ENCODE measurements at regions not wholly inside any gene's neighbourhood (a gene's known extent, or its start where the extent isn't known, plus 50 kb on each side); places are given as distances from the start of the nearest gene placed in this dataset.

DNA sequence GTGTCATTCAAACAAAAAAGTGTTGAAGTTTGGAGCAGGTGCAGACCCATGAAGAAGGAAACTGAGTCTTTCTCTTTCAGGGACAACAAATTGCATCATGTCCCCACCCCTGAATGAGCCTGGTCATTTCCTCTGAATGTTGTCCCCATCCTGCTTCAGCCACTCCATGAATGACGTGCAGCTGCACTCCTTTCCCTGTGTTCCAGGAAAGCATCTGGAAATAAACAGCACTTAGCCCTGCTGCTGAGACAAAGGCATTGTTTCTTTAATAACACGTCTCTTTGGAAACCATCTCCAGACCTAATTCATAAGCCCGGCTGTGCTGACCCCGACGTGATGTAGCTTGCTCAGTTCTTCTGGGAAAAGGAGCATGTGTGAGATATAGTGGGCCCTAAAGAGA, 682.3 kb downstream of the BRINP1 start:
- no peak overlapping the region for H3K27ac ChIP-seq (ENCODE audit: low read length)
- ChIA-PET POLR2A (no interaction called here), CTCF (no interaction called here)
- TF ChIP-seq, protein P1, sequence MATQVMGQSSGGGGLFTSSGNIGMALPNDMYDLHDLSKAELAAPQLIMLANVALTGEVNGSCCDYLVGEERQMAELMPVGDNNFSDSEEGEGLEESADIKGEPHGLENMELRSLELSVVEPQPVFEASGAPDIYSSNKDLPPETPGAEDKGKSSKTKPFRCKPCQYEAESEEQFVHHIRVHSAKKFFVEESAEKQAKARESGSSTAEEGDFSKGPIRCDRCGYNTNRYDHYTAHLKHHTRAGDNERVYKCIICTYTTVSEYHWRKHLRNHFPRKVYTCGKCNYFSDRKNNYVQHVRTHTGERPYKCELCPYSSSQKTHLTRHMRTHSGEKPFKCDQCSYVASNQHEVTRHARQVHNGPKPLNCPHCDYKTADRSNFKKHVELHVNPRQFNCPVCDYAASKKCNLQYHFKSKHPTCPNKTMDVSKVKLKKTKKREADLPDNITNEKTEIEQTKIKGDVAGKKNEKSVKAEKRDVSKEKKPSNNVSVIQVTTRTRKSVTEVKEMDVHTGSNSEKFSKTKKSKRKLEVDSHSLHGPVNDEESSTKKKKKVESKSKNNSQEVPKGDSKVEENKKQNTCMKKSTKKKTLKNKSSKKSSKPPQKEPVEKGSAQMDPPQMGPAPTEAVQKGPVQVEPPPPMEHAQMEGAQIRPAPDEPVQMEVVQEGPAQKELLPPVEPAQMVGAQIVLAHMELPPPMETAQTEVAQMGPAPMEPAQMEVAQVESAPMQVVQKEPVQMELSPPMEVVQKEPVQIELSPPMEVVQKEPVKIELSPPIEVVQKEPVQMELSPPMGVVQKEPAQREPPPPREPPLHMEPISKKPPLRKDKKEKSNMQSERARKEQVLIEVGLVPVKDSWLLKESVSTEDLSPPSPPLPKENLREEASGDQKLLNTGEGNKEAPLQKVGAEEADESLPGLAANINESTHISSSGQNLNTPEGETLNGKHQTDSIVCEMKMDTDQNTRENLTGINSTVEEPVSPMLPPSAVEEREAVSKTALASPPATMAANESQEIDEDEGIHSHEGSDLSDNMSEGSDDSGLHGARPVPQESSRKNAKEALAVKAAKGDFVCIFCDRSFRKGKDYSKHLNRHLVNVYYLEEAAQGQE (IDR thresholded peaks at IDR 0.05; ENCODE audit: insufficient read depth in 1 of 2, low read depth in 2 of 2, low read length in 1 of 2): no peak
- TF ChIP-seq POLR2AphosphoS5 (IDR thresholded peaks at IDR 0.05; ENCODE audit: low read depth, low read length) (no peak), SIN3A (IDR thresholded peaks at IDR 0.05; ENCODE audit: borderline replicate concordance, insufficient read depth, low read depth, low read length) (no peak), TCF7L2 (IDR thresholded peaks at IDR 0.05; ENCODE audit: low read depth, low read length) (no peak)
- TF ChIP-seq, protein P2, sequence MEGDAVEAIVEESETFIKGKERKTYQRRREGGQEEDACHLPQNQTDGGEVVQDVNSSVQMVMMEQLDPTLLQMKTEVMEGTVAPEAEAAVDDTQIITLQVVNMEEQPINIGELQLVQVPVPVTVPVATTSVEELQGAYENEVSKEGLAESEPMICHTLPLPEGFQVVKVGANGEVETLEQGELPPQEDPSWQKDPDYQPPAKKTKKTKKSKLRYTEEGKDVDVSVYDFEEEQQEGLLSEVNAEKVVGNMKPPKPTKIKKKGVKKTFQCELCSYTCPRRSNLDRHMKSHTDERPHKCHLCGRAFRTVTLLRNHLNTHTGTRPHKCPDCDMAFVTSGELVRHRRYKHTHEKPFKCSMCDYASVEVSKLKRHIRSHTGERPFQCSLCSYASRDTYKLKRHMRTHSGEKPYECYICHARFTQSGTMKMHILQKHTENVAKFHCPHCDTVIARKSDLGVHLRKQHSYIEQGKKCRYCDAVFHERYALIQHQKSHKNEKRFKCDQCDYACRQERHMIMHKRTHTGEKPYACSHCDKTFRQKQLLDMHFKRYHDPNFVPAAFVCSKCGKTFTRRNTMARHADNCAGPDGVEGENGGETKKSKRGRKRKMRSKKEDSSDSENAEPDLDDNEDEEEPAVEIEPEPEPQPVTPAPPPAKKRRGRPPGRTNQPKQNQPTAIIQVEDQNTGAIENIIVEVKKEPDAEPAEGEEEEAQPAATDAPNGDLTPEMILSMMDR (IDR thresholded peaks at IDR 0.05): no peak
- no peak for ATAC-seq
- DNase-seq (ENCODE audit: low read depth, low spot score): no peak
- in situ Hi-C loops (cut with HindIII; ENCODE audit: low pct_unique_long_range_greater_than_20kb, low sequenced_read_pairs) (no loop called here), intact Hi-C loops (cut with micrococcal nuclease; ENCODE audit: unreplicated experiment) (no loop called here)
- no peak overlapping the region for H3K4me3 ChIP-seq (ENCODE audit: low read depth in 2 of 2, low read length in 2 of 2)
- H3K9me3 ChIP-seq (ENCODE audit: control insufficient read depth, insufficient read depth, low read depth, low read length): no peaks in the 10 kb centered on the region
- H3K4me1 ChIP-seq (ENCODE audit: control insufficient read depth, insufficient read depth, low read length): no peaks in the 10 kb centered on the region
- H3K36me3 ChIP-seq (ENCODE audit: control insufficient read depth, insufficient read depth, low read length): no peaks in the 10 kb centered on the region
- no TSS peak for BruUV-seq (replicated peaks)
- H3K27me3 ChIP-seq (ENCODE audit: control insufficient read depth, insufficient read depth, low read length): no peaks in the 10 kb centered on the region

DNA sequence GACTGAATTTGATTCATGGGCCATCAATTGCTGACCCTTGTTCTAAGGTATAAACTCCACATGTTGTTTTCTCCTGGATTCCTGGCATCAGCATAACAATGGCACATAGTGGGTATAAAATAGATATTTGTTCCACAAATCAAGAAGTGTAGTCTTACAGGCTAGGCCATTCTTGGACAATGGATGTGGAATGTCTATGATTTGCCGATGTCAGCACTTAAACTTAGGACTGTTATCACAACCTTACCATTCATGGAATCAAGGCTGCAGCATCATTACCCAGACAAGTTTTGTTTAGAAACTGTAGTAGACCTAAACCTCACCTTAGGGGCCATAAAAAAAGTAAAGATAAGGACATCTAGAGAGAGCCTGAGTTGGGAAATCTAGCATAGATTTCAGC, 680.0 kb downstream of the BRINP1 start:
- Histone ChIP-seq H3K27me3 (ENCODE audit: control insufficient read depth, insufficient read depth, low read length) (no peaks in the 10 kb centered on the region), H3K4me1 (ENCODE audit: control insufficient read depth, insufficient read depth, low read length) (no peaks in the 10 kb centered on the region), H3K27ac (ENCODE audit: low read length) (no peak overlapping the region), H3K9me3 (ENCODE audit: control insufficient read depth, insufficient read depth, low read depth, low read length) (no peaks in the 10 kb centered on the region), H3K36me3 (ENCODE audit: control insufficient read depth, insufficient read depth, low read length) (no peaks in the 10 kb centered on the region), H3K4me3 (ENCODE audit: low read depth in 2 of 2, low read length in 2 of 2) (no peak overlapping the region)
- ChIA-PET POLR2A (no interaction called here), CTCF (no interaction called here)
- no peak for TF ChIP-seq SIN3A (IDR thresholded peaks at IDR 0.05; ENCODE audit: borderline replicate concordance, insufficient read depth, low read depth, low read length)
- TF ChIP-seq, protein P2 (IDR thresholded peaks at IDR 0.05): no peak
- TF ChIP-seq, protein P1 (IDR thresholded peaks at IDR 0.05; ENCODE audit: insufficient read depth in 1 of 2, low read depth in 2 of 2, low read length in 1 of 2): no peak
- no peak for TF ChIP-seq TCF7L2 (IDR thresholded peaks at IDR 0.05; ENCODE audit: low read depth, low read length)
- in situ Hi-C loops (cut with HindIII; ENCODE audit: low pct_unique_long_range_greater_than_20kb, low sequenced_read_pairs): no loop called here
- intact Hi-C loops (cut with micrococcal nuclease; ENCODE audit: unreplicated experiment): no loop called here
- DNase-seq (ENCODE audit: low read depth, low spot score) (no peak), ATAC-seq (no peak)
- no TSS peak for BruUV-seq (replicated peaks)

Measured in Panc1 (cell line).